ENCODE measurements at regions not wholly inside any gene's neighbourhood (a gene's known extent, or its start where the extent isn't known, plus 50 kb on each side); places are given as distances from the start of the nearest gene placed in this dataset.

GRCh38 chr2:144333143-144333555, 186.8 kb downstream of the ZEB2 start:
- Histone ChIP-seq H3K27ac (peak overlapping the region; percentile 85 to 95), H3K4me3 (peak overlapping the region; percentile 92)
- TF ChIP-seq, protein P1, sequence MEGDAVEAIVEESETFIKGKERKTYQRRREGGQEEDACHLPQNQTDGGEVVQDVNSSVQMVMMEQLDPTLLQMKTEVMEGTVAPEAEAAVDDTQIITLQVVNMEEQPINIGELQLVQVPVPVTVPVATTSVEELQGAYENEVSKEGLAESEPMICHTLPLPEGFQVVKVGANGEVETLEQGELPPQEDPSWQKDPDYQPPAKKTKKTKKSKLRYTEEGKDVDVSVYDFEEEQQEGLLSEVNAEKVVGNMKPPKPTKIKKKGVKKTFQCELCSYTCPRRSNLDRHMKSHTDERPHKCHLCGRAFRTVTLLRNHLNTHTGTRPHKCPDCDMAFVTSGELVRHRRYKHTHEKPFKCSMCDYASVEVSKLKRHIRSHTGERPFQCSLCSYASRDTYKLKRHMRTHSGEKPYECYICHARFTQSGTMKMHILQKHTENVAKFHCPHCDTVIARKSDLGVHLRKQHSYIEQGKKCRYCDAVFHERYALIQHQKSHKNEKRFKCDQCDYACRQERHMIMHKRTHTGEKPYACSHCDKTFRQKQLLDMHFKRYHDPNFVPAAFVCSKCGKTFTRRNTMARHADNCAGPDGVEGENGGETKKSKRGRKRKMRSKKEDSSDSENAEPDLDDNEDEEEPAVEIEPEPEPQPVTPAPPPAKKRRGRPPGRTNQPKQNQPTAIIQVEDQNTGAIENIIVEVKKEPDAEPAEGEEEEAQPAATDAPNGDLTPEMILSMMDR (IDR thresholded peaks at IDR 0.05) = no peak
- no peak for DNase-seq (ENCODE audit: low spot score)

GRCh38 chr2:144332356-144333142, 187.4 kb downstream of the ZEB2 start:
- Histone ChIP-seq H3K27ac (peak overlapping the region; percentile 85 to 95), H3K4me3 (peak overlapping the region; percentile 92)
- DNase-seq (ENCODE audit: low spot score) = peak; percentile 93
- TF ChIP-seq, protein P1 (IDR thresholded peaks at IDR 0.05) = no peak

DNA sequence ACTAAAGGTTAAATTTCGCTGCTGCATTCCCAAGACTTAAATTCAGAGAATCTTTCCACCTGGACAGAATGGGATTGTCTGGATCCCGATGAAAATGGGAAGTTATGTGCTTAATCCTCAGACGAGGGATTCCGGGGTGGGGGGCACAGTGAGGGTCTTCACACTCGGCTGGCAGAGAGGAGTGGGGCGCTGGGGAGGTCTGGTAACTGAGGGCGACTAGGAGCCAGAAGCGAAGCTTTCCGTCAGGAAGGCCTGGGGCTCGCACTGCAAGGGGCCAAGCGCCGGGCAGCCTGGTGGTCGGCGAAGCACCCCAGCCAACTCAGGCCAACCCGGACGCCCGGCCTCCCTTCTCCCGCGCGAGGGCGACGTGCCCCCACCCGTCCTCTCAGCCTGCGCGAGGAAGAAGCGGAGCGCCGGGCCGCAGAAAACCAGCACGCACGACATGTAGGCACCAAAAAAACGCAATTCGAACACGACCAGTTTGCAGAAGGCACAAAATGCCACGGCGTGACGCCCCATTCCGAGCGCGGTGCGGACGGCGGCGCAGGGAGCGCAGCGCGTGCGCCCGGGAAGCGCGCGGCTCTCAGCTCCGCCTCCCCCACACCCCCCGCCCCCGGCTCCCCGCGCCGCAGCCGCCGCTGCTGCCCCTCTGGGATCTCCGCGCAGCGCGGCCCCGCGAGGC, 188.1 kb downstream of the ZEB2 start:
- peak; percentile 90 for DNase-seq (ENCODE audit: low spot score)
- H3K4me3 ChIP-seq = peak overlapping the region; percentile 92
- TF ChIP-seq, protein P1 (IDR thresholded peaks at IDR 0.05) = no peak
- peak overlapping the region; percentile 67 to 95 for H3K27ac ChIP-seq

GRCh38 chr2:144330951-144331673, 188.8 kb downstream of the ZEB2 start:
- peak overlapping the region; percentile 92 for H3K4me3 ChIP-seq
- peak overlapping the region; percentile 67 to 95 for H3K27ac ChIP-seq
- DNase-seq (ENCODE audit: low spot score) = no peak
- TF ChIP-seq, protein P1 (IDR thresholded peaks at IDR 0.05) = no peak

- TF ChIP-seq, protein P1 (IDR thresholded peaks at IDR 0.05) = no peak
- Histone ChIP-seq H3K27ac (no peak overlapping the region), H3K4me3 (no peak overlapping the region)
- no peak for DNase-seq (ENCODE audit: low spot score)
These were observed 190.4 kb downstream of the ZEB2 start for GRCh38 chr2:144329472-144329871.

DNA sequence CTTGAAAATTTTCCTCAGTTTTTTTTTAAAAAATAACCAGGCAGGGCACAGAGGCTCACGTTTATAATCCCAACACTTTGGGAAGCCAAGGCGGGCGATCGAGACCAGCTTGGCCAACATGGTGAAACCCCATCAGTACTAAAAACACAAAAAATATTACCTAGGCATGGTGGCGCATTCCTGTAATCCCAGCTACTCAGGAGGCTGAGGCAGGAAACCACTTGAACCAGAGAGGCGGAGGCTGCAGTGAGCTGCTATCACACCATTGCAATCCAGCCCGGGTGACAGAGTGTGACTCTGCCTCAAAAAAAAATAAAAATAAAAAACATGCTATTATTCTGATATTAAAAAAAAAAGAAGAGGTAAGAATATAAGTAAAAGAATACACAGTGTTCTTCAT, 191.0 kb downstream of the ZEB2 start:
- TF ChIP-seq, protein P1 (IDR thresholded peaks at IDR 0.05) = no peak
- H3K27ac ChIP-seq = no peak overlapping the region
- DNase-seq (ENCODE audit: low spot score) = no peak
- H3K4me3 ChIP-seq = no peak overlapping the region

Measured in coronary artery (tissue), 2 donors.